RWPE2 (cell line): ENCODE measurements at regions not wholly inside any gene's neighbourhood (a gene's known extent, or its start where the extent isn't known, plus 50 kb on each side); places are given as distances from the start of the nearest gene placed in this dataset.

Source experiments
- ATAC-seq: fragments of 200-7000 bp; cut with Tn5 transposase; 3 replicates; pipeline ENCODE4 v1.9.1; 2021; ENCODE audit warnings: low read depth
- DNase-seq: peaks from one replicate; pipeline ENCODE4 v3.0.0-alpha.2; 2020; ENCODE audit warnings: low spot score
- H3K27ac ChIP-seq: fragments of 450-650 bp; 2 replicates; pipeline ENCODE4 v1.5.1; 2017; ENCODE audit warnings: mild to moderate bottlenecking; ENCODE audit not compliant: poor library complexity, severe bottlenecking
- H3K27me3 ChIP-seq: fragments of 250-450 bp; sonication (Bioruptor Pico); 2 replicates; pipeline ENCODE4 v1.5.1; 2021; ENCODE audit warnings: mild to moderate bottlenecking, moderate library complexity; ENCODE audit not compliant: insufficient read depth, poor library complexity, severe bottlenecking
- H3K36me3 ChIP-seq: fragments of 250-450 bp; sonication (Bioruptor Pico); 2 replicates; pipeline ENCODE4 v1.5.1; 2020; ENCODE audit warnings: low read depth, mild to moderate bottlenecking, moderate library complexity
- H3K4me1 ChIP-seq: fragments of 250-450 bp; sonication (Bioruptor Pico); 2 replicates; pipeline ENCODE4 v1.5.1; 2021; ENCODE audit warnings: mild to moderate bottlenecking, moderate library complexity; ENCODE audit not compliant: insufficient read depth, poor library complexity, severe bottlenecking
- H3K4me3 ChIP-seq: fragments of 250-450 bp; sonication (Bioruptor Pico); 2 replicates; pipeline ENCODE4 v1.5.1; 2021; ENCODE audit warnings: mild to moderate bottlenecking, moderate library complexity; ENCODE audit not compliant: severe bottlenecking
- H3K9me3 ChIP-seq: fragments of 250-450 bp; sonication (Bioruptor Pico); 2 replicates; pipeline ENCODE4 v1.5.1; 2021; ENCODE audit warnings: mild to moderate bottlenecking, moderate library complexity; ENCODE audit not compliant: severe bottlenecking
- CTCF ChIP-seq: fragments of 450-650 bp; IDR thresholded peaks from one replicate; pipeline ENCODE4 v1.5.1; 2017; ENCODE audit warnings: mild to moderate bottlenecking, moderate library complexity; ENCODE audit not compliant: poor library complexity, severe bottlenecking

GRCh38 chr5:40453689-40454088, 226.0 kb upstream of the PTGER4 start:
- Histone ChIP-seq H3K27ac (no peak overlapping the region), H3K4me3 (no peak overlapping the region), H3K9me3 (no peaks in the 10 kb centered on the region), H3K4me1 (peaks cover 4% of the 10 kb centered on the region), H3K27me3 (no peaks in the 10 kb centered on the region), H3K36me3 (no peaks in the 10 kb centered on the region)
- no peak for ATAC-seq
- no peak for TF ChIP-seq CTCF
- no peak for DNase-seq

GRCh38 chr5:40452874-40453624, 226.7 kb upstream of the PTGER4 start:
- Histone ChIP-seq H3K27me3 (no peaks in the 10 kb centered on the region), H3K4me1 (peaks cover 4% of the 10 kb centered on the region), H3K9me3 (no peaks in the 10 kb centered on the region), H3K27ac (no peak overlapping the region), H3K36me3 (no peaks in the 10 kb centered on the region), H3K4me3 (no peak overlapping the region)
- no peak for ATAC-seq
- no peak for DNase-seq
- TF ChIP-seq CTCF, result no peak

GRCh38 chr5:40447438-40447837, 232.3 kb upstream of the PTGER4 start:
- H3K27me3 ChIP-seq, result no peaks in the 10 kb centered on the region
- H3K4me1 ChIP-seq, result peaks cover 7% of the 10 kb centered on the region
- H3K9me3 ChIP-seq, result no peaks in the 10 kb centered on the region
- no peak overlapping the region for H3K27ac ChIP-seq
- H3K36me3 ChIP-seq, result no peaks in the 10 kb centered on the region
- peak; percentile 50 for ATAC-seq
- TF ChIP-seq CTCF, result no peak
- DNase-seq, result no peak
- no peak overlapping the region for H3K4me3 ChIP-seq

- no peak overlapping the region for H3K27ac ChIP-seq
- H3K4me1 ChIP-seq, result peaks cover 7% of the 10 kb centered on the region
- DNase-seq (peak; percentile 74), ATAC-seq (peak; percentile 100)
- H3K36me3 ChIP-seq, result no peaks in the 10 kb centered on the region
- TF ChIP-seq CTCF, result no peak
- H3K9me3 ChIP-seq, result no peaks in the 10 kb centered on the region
- no peak overlapping the region for H3K4me3 ChIP-seq
- H3K27me3 ChIP-seq, result no peaks in the 10 kb centered on the region
Observed at GRCh38 chr5:40446910-40447309, 232.8 kb upstream of the PTGER4 start.

GRCh38 chr5:40442346-40442745, 237.4 kb upstream of the PTGER4 start:
- TF ChIP-seq CTCF, result no peak
- Histone ChIP-seq H3K27me3 (no peaks in the 10 kb centered on the region), H3K4me1 (peaks cover 7% of the 10 kb centered on the region), H3K27ac (no peak overlapping the region), H3K36me3 (no peaks in the 10 kb centered on the region), H3K4me3 (no peak overlapping the region), H3K9me3 (no peaks in the 10 kb centered on the region)
- DNase-seq (no peak), ATAC-seq (no peak)
